WI38 (cell line): ENCODE measurements at regions not wholly inside any gene's neighbourhood (a gene's known extent, or its start where the extent isn't known, plus 50 kb on each side); places are given as distances from the start of the nearest gene placed in this dataset.

ENCODE experiments used
- H3K4me3 ChIP-seq: 2 replicates; pipeline ENCODE4 v1.5.1; 2011; ENCODE audit warnings: low read depth, mild to moderate bottlenecking, control low read depth, low read length
- CTCF ChIP-seq: IDR thresholded peaks from 2 replicates; pipeline ENCODE4 v1.5.1; 2012; ENCODE audit warnings: low read depth, mild to moderate bottlenecking, control low read depth, low read length

GRCh38 chr6:8237668-8238067 lies 135.3 kb upstream of the EEF1E1 start:
- no peak overlapping the region for H3K4me3 ChIP-seq
- no peak for TF ChIP-seq CTCF

- TF ChIP-seq CTCF = no peak
Observed at GRCh38 chr6:8236956-8237355, 134.6 kb upstream of the EEF1E1 start.

GRCh38 chr6:8234321-8234720 lies 132.0 kb upstream of the EEF1E1 start:
- no peak for TF ChIP-seq CTCF
- no peak overlapping the region for H3K4me3 ChIP-seq

More at GRCh38 chr6:8236956-8237355, 134.6 kb upstream of the EEF1E1 start:
- H3K4me3 ChIP-seq = no peak overlapping the region

GRCh38 chr6:8231956-8232355 lies 129.6 kb upstream of the EEF1E1 start:
- no peak overlapping the region for H3K4me3 ChIP-seq
- no peak for TF ChIP-seq CTCF

- TF ChIP-seq CTCF = no peak
- H3K4me3 ChIP-seq = no peak overlapping the region
Observed at GRCh38 chr6:8229915-8230756, 127.8 kb upstream of the EEF1E1 start.

GRCh38 chr6:8225113-8225512 lies 122.8 kb upstream of the EEF1E1 start:
- TF ChIP-seq CTCF = no peak

GRCh38 chr6:8223678-8224077 lies 121.3 kb upstream of the EEF1E1 start:
- H3K4me3 ChIP-seq = no peak overlapping the region
- TF ChIP-seq CTCF = no peak

More at GRCh38 chr6:8225113-8225512, 122.8 kb upstream of the EEF1E1 start:
- no peak overlapping the region for H3K4me3 ChIP-seq
